ENCODE measurements at regions not wholly inside any gene's neighbourhood (a gene's known extent, or its start where the extent isn't known, plus 50 kb on each side); places are given as distances from the start of the nearest gene placed in this dataset.

DNA sequence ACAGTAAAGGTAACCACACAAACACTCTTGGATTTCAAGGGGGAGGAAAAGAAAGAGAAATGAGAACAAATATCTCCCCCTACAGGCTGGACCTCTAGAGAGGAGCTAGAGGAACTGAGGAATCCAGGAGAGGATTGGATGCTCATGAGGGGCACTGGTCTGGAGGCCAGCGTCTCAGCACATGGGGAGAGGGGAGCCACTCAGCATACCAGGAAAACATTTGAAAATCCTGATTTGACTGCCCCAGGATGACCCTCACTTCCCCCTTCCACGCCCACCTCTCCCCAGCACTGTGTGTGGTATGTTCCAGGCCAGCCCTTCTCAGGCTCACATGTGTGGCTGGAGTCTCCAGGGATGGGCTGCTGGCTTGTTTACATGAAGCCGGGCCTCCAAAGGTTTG lies 396.8 kb upstream of the ID2 start:
- H3K4me1 ChIP-seq (ENCODE audit: insufficient read depth, low read length): no peaks in the 10 kb centered on the region
- no peak overlapping the region for H3K4me3 ChIP-seq (ENCODE audit: low read length)
- H3K27me3 ChIP-seq (ENCODE audit: insufficient read depth, low read length): no peaks in the 10 kb centered on the region
- no peaks in the 10 kb centered on the region for H3K36me3 ChIP-seq (ENCODE audit: insufficient read depth, low read length)
- no peak overlapping the region for H2AFZ ChIP-seq (ENCODE audit: low read depth, low read length)
- H3K9me3 ChIP-seq (ENCODE audit: low read length): no peaks in the 10 kb centered on the region

DNA sequence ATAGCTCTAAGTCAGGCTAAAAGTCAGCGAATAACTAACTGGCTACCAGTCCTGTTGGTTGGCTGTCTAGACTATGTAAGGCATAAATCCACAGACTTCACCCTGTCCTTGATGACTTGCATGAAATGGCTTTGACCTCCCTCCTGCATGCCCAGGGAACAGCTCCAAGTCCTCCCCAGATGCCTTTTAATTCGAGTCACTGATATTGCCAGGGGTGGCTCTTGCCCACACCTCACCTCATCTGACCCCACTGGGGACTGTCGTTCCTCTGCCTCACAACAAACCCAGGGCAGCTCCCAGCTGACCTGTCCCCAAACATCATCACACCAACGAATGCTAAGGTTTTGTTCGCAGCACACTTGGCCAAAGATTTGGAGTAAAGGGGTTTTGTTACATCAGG lies 396.0 kb upstream of the ID2 start:
- Histone ChIP-seq H3K9me3 (ENCODE audit: low read length) (no peaks in the 10 kb centered on the region), H3K4me1 (ENCODE audit: insufficient read depth, low read length) (no peaks in the 10 kb centered on the region), H2AFZ (ENCODE audit: low read depth, low read length) (no peak overlapping the region), H3K27me3 (ENCODE audit: insufficient read depth, low read length) (no peaks in the 10 kb centered on the region), H3K4me3 (ENCODE audit: low read length) (no peak overlapping the region), H3K36me3 (ENCODE audit: insufficient read depth, low read length) (no peaks in the 10 kb centered on the region)

DNA sequence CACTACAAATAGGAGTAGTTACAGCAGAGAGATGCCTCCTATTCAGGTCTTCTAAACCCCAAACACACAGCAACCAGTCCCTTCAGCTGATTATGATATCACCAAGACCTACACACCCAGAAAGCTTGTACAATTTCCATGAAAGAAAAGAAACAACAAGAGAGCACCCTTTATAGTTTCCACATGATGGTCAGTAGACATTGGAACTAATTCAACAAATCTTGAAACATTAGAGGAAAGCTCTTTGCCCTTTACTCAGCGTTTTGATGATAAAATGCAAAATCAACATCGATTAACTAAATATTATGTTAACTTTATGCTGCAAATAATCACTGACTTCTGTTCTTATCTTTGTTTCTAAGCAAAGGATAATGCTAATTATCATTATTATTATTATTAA lies 393.6 kb upstream of the ID2 start:
- Histone ChIP-seq H3K27me3 (ENCODE audit: insufficient read depth, low read length) (no peaks in the 10 kb centered on the region), H3K36me3 (ENCODE audit: insufficient read depth, low read length) (no peaks in the 10 kb centered on the region), H3K9me3 (ENCODE audit: low read length) (no peaks in the 10 kb centered on the region), H2AFZ (ENCODE audit: low read depth, low read length) (no peak overlapping the region), H3K4me3 (ENCODE audit: low read length) (no peak overlapping the region), H3K4me1 (ENCODE audit: insufficient read depth, low read length) (no peaks in the 10 kb centered on the region)

DNA sequence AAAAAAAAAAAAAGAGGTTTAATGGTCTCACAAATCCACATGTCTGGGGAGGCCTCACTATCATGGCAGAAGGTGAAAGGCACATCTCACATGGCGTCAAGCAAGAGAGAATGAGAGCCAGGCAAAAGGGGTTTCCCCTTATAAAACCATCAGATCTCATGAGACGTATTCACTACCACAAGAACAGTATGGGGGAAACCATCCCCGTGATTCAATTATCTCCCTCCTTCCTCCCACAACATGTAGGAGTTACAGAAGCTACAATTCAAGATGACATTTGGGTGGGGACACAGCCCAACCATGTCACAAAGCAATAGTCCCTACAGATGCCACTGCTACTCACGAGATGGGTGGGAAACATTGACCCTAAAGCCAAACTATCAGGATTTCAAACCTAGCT lies 392.7 kb upstream of the ID2 start:
- no peak overlapping the region for H2AFZ ChIP-seq (ENCODE audit: low read depth, low read length)
- H3K36me3 ChIP-seq (ENCODE audit: insufficient read depth, low read length): no peaks in the 10 kb centered on the region
- H3K4me3 ChIP-seq (ENCODE audit: low read length): no peak overlapping the region
- no peaks in the 10 kb centered on the region for H3K9me3 ChIP-seq (ENCODE audit: low read length)
- no peaks in the 10 kb centered on the region for H3K4me1 ChIP-seq (ENCODE audit: insufficient read depth, low read length)
- no peaks in the 10 kb centered on the region for H3K27me3 ChIP-seq (ENCODE audit: insufficient read depth, low read length)

DNA sequence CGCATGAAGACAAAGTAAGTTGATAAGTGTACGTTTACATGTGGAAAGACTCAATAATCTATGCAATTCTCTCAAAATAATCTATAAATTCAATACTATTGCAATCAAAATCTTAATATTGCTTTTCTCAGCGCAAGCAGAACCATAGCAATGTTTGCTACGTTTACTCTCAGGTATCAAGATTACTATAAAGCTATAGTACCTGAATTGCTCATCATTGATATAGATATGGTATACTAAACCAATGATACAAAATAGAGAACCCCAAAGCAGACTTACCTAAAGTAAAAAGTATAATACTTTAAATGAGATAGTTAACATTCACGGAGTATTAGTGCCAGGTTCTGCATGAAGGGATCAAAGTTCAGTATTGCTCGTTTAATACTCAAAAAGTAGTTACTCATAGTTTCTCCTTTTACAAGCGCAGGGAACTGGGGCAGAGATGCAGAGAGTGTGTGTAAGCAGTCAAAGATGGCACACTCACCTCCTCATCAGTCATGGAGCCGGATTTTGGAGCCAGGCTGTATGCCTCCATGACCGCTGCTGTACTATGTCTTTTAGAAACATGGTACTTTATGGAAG lies 391.0 kb upstream of the ID2 start:
- no peak overlapping the region for H3K4me3 ChIP-seq (ENCODE audit: low read length)
- H2AFZ ChIP-seq (ENCODE audit: low read depth, low read length): no peak overlapping the region
- H3K4me1 ChIP-seq (ENCODE audit: insufficient read depth, low read length): no peaks in the 10 kb centered on the region
- no peaks in the 10 kb centered on the region for H3K27me3 ChIP-seq (ENCODE audit: insufficient read depth, low read length)
- no peaks in the 10 kb centered on the region for H3K36me3 ChIP-seq (ENCODE audit: insufficient read depth, low read length)
- H3K9me3 ChIP-seq (ENCODE audit: low read length): no peaks in the 10 kb centered on the region

DNA sequence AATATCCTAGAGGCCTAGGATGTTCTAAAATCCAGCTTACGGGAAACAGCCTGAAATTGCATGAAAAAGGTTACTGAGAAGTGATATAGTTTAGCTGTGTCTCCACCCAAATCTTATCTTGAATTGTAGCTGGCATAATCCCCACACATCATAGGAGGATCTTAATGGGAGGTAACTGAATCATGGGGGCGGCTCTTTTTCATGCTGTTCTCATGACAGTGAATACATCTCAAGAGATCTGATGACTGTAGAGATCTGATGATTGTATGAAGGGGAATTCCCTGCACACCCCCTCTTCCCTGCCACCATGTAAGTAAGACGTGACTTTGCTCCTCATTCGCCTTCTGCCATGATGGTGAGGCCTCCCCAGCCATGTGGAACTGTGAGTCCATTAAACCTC lies 385.6 kb upstream of the ID2 start:
- H3K4me3 ChIP-seq (ENCODE audit: low read length): no peak overlapping the region
- H3K4me1 ChIP-seq (ENCODE audit: insufficient read depth, low read length): no peaks in the 10 kb centered on the region
- no peak overlapping the region for H2AFZ ChIP-seq (ENCODE audit: low read depth, low read length)

DNA sequence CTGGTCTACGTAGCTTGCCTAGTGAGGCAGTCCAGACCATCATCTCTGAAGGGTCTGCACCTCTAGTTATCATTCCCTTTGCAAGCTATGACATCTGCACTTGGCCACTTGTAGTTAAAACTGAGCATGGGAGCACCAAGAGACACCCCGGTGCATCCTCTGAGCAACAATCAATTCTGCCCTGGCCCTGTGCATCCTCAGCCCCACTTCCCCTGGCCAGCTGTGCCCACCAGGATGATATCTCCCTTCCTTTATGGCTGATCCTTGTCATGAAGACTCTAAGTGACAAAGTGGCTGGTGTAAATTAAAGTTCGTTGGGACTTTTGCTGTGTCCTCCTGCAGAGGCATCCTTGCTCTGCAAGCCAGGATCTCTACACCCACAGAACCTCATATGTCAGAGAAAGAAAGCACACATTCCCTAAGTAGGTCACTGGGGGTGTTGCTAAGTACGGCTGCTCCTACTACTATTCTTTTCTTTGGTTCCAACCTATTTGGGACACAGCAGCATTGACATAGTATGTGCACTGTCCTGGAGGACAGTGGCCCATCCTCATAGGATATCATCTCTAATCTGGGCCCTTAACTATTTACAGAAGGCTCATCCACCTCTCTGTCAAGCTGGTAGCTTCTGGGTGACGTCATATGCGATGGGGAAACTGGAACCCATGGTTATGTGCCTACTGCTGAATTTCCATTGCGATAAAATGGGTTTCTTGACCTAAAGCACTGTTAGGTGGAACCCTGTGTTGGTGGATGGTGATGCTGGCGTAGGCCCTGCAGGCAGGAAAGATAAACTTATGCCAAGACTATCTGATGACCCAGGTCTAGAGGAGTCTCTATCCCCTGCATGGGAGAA lies 384.3 kb upstream of the ID2 start:
- Histone ChIP-seq H3K9me3 (ENCODE audit: low read length) (no peaks in the 10 kb centered on the region), H3K36me3 (ENCODE audit: insufficient read depth, low read length) (no peaks in the 10 kb centered on the region), H3K4me1 (ENCODE audit: insufficient read depth, low read length) (no peaks in the 10 kb centered on the region), H2AFZ (ENCODE audit: low read depth, low read length) (no peak overlapping the region), H3K4me3 (ENCODE audit: low read length) (no peak overlapping the region), H3K27me3 (ENCODE audit: insufficient read depth, low read length) (no peaks in the 10 kb centered on the region)

More for the DNA sequence above, 385.6 kb upstream of the ID2 start:
- Histone ChIP-seq H3K27me3 (ENCODE audit: insufficient read depth, low read length) (no peaks in the 10 kb centered on the region), H3K36me3 (ENCODE audit: insufficient read depth, low read length) (no peaks in the 10 kb centered on the region), H3K9me3 (ENCODE audit: low read length) (no peaks in the 10 kb centered on the region)

DNA sequence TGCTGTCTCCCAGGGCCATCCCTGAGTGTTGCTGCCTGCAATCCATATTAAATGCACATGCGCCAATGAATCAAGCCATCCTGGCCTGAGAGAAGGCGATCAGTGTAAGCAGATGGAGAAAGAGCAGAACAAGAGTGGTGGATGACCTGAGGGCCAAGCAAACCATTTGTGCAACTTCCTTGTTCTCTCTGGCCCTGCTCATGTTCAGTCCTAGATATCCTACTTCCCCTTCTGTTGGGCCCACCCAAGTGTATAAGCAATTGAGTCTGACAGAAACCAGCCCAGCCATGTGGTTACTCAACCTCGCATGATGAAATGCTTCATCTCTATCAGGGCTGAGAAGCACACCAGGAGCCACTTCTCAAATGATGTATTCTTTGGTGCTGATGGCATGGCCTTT lies 383.1 kb upstream of the ID2 start:
- H2AFZ ChIP-seq (ENCODE audit: low read depth, low read length): no peak overlapping the region
- no peaks in the 10 kb centered on the region for H3K9me3 ChIP-seq (ENCODE audit: low read length)
- no peak overlapping the region for H3K4me3 ChIP-seq (ENCODE audit: low read length)
- H3K4me1 ChIP-seq (ENCODE audit: insufficient read depth, low read length): no peaks in the 10 kb centered on the region
- no peaks in the 10 kb centered on the region for H3K36me3 ChIP-seq (ENCODE audit: insufficient read depth, low read length)
- H3K27me3 ChIP-seq (ENCODE audit: insufficient read depth, low read length): no peaks in the 10 kb centered on the region

DNA sequence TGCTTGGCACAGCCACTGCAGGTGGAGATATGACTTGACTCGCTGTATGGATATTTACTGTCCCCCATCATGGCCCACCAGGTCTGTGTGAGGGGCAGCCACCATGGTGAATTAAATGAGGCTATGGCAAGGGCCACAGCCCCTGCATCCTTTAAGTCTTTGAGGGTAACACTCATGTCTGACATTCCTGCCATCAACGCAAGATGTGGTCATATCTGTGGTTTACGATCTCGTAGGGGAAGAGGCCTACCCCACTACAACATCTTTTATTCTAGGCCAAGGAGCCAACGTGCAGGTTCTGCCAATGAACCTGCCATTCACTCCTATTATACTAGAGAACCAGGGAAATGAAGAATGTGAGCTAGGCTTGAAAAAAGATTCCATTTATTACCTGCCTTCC lies 381.6 kb upstream of the ID2 start:
- Histone ChIP-seq H2AFZ (ENCODE audit: low read depth, low read length) (no peak overlapping the region), H3K4me1 (ENCODE audit: insufficient read depth, low read length) (no peaks in the 10 kb centered on the region), H3K27me3 (ENCODE audit: insufficient read depth, low read length) (no peaks in the 10 kb centered on the region), H3K36me3 (ENCODE audit: insufficient read depth, low read length) (no peaks in the 10 kb centered on the region), H3K9me3 (ENCODE audit: low read length) (no peaks in the 10 kb centered on the region), H3K4me3 (ENCODE audit: low read length) (no peak overlapping the region)

DNA sequence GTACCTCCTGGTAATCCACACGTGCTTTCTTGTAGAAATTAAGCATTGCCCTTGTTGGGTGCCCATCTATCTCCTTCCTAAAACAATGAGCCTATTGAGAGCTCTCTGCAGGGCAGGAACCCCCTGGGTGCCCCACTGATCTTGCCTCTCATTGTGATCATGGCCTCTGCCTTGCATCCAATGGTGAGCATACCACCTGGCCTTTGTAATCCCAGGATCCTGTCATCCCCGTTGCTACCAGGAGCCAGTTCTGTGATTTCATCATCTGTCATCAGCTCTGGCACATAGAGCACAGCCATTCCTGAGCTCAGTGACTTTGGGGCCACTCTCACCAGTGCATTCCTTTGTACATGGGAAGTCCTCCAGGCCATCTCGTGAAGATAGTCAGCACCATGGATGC lies 381.0 kb upstream of the ID2 start:
- no peaks in the 10 kb centered on the region for H3K27me3 ChIP-seq (ENCODE audit: insufficient read depth, low read length)
- no peak overlapping the region for H3K4me3 ChIP-seq (ENCODE audit: low read length)

DNA sequence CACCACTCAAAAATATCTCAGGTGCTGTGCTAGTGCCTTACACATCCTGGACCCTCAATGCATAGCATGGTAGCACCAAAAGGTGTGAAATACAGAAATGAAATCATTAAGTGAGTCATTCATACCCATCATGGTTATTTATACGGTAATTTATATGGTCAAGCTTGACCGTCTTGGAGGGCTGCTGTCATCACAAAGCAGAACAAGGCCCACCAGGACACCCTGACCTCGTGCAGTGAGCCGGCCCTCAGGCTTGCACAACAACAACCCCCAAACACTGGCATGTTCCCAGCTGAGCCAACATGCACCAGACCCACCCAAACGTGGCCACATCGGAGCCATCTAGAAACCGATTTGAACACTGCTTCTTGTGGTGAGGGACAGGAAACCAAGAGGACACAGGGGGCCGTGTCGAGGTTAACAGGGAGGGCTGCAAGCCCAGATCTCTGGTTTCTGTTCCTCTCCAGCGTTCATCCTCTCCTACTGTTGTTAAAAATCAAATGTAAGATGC lies 378.5 kb upstream of the ID2 start:
- Histone ChIP-seq H3K36me3 (ENCODE audit: insufficient read depth, low read length) (no peaks in the 10 kb centered on the region), H3K4me3 (ENCODE audit: low read length) (no peak overlapping the region), H3K27me3 (ENCODE audit: insufficient read depth, low read length) (no peaks in the 10 kb centered on the region), H3K4me1 (ENCODE audit: insufficient read depth, low read length) (no peaks in the 10 kb centered on the region), H2AFZ (ENCODE audit: low read depth, low read length) (no peak overlapping the region), H3K9me3 (ENCODE audit: low read length) (no peaks in the 10 kb centered on the region)

More for the DNA sequence above, 381.0 kb upstream of the ID2 start:
- Histone ChIP-seq H2AFZ (ENCODE audit: low read depth, low read length) (no peak overlapping the region), H3K9me3 (ENCODE audit: low read length) (no peaks in the 10 kb centered on the region), H3K36me3 (ENCODE audit: insufficient read depth, low read length) (no peaks in the 10 kb centered on the region), H3K4me1 (ENCODE audit: insufficient read depth, low read length) (no peaks in the 10 kb centered on the region)

DNA sequence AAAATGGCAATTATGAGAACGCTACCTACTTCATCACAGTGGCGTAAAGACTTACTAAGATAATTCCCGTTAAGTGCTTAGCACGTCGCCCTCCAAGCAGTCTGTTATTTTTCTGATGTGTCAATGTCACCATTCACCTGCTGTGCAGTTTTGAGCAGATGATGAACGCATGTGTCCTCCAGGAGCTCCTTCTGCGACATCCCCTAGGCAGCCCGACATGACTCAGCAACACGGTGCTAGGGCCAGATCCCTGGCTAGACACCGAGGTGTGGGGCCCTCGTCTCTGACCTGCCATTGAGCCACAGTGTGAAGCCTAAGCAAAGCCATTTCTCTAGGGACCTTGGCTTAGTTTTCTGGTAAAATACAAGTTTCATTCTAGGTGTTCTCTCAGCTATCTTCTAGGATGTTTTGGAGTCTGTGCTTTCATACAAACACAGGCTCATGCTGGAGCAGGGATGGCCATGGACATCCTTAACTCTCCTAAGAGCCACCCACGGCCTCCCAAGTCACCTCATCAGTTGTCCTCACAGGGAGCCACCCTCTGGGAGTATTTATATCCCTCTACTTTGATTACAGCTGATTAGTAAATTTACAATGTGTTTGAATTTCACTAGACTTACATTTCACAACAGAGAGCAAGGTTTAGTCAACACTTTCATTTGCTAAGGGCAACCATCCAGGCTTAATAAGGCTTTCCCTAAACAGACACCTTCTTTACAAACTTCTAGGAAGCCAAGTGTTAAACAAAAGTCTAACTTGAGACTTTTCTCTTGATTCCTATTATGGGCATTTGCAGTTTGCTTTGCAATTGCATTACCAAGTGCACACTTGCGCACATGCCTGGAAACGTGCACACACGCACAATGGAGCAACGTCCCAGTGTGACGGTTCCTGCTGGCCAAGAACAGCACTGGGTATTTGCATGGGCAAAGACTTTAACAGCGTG lies 376.8 kb upstream of the ID2 start:
- no peaks in the 10 kb centered on the region for H3K4me1 ChIP-seq (ENCODE audit: insufficient read depth, low read length)
- no peak overlapping the region for H2AFZ ChIP-seq (ENCODE audit: low read depth, low read length)
- H3K4me3 ChIP-seq (ENCODE audit: low read length): no peak overlapping the region
- H3K9me3 ChIP-seq (ENCODE audit: low read length): no peaks in the 10 kb centered on the region
- no peaks in the 10 kb centered on the region for H3K36me3 ChIP-seq (ENCODE audit: insufficient read depth, low read length)
- no peaks in the 10 kb centered on the region for H3K27me3 ChIP-seq (ENCODE audit: insufficient read depth, low read length)

Measured in neuron (in vitro differentiated cells).